GM23338 (cell line): ENCODE measurements at regions not wholly inside any gene's neighbourhood (a gene's known extent, or its start where the extent isn't known, plus 50 kb on each side); places are given as distances from the start of the nearest gene placed in this dataset.

Source experiments
- ATAC-seq: fragments of 200-7000 bp; cut with Tn5 transposase; 3 replicates; pipeline ENCODE4 v1.9.1; 2020
- DNase-seq: peaks from one replicate; pipeline ENCODE4 v3.0.0-alpha.2; 2015; ENCODE audit warnings: low spot score
- H2AFZ ChIP-seq: fragments of 200-600 bp; sonication (generic); 2 replicates; pipeline ENCODE4 v1.8.0; 2016; ENCODE audit warnings: antibody characterized with exemption, mild to moderate bottlenecking, moderate library complexity
- H3F3A ChIP-seq: fragments of 200-600 bp; sonication (generic); replicated peaks from 2 replicates; pipeline ENCODE4 v1.8.0; 2017; ENCODE audit warnings: antibody characterized with exemption, mixed run types, low read depth
- H3K27ac ChIP-seq: fragments of 200-600 bp; sonication (generic); 2 replicates; pipeline ENCODE4 v1.6.1; 2016; ENCODE audit warnings: low read depth
- H3K27me3 ChIP-seq: fragments of 200-600 bp; sonication (generic); 2 replicates; pipeline ENCODE4 v1.8.0; 2016; ENCODE audit warnings: mild to moderate bottlenecking, mixed run types, moderate library complexity; ENCODE audit not compliant: insufficient read depth
- H3K36me3 ChIP-seq: fragments of 200-600 bp; sonication (generic); 2 replicates; pipeline ENCODE4 v1.8.0; 2016; ENCODE audit warnings: mild to moderate bottlenecking; ENCODE audit not compliant: insufficient read depth
- H3K4me1 ChIP-seq: fragments of 200-600 bp; sonication (generic); 2 replicates; pipeline ENCODE4 v1.8.0; 2016; ENCODE audit warnings: mild to moderate bottlenecking, moderate library complexity; ENCODE audit not compliant: insufficient read depth
- H3K4me2 ChIP-seq: fragments of 200-600 bp; sonication (generic); 2 replicates; pipeline ENCODE4 v1.7.1; 2017; ENCODE audit warnings: mixed run types
- H3K4me3 ChIP-seq: fragments of 200-600 bp; sonication (generic); 2 replicates; pipeline ENCODE4 v1.6.1; 2016; ENCODE audit warnings: mixed run types
- H3K79me2 ChIP-seq: fragments of 200-600 bp; sonication (generic); replicated peaks from 2 replicates; pipeline ENCODE4 v1.8.0; 2017; ENCODE audit warnings: mild to moderate bottlenecking; ENCODE audit not compliant: insufficient read depth
- H3K9me2 ChIP-seq: fragments of 200-600 bp; sonication (generic); 2 replicates; pipeline ENCODE4 v1.8.0; 2017; ENCODE audit not compliant: insufficient read depth
- H4K20me1 ChIP-seq: fragments of 200-600 bp; sonication (generic); replicated peaks from 2 replicates; pipeline ENCODE4 v1.8.0; 2017; ENCODE audit warnings: mild to moderate bottlenecking; ENCODE audit not compliant: insufficient read depth
- H3K27ac Mint-ChIP-seq: 2 replicates; pipeline ENCODE4 v1.8.0; 2020; ENCODE audit warnings: inconsistent platforms, mild to moderate bottlenecking, moderate library complexity, mixed read lengths
- H3K27me3 Mint-ChIP-seq: 3 replicates; pipeline ENCODE4 v1.8.0; 2022; ENCODE audit warnings: low read depth, mild to moderate bottlenecking, moderate library complexity, mixed read lengths, inconsistent platforms; ENCODE audit not compliant: insufficient read depth, poor library complexity
- H3K36me3 Mint-ChIP-seq: 3 replicates; pipeline ENCODE4 v1.8.0; 2021; ENCODE audit warnings: low read depth, mild to moderate bottlenecking, inconsistent platforms, moderate library complexity, mixed read lengths
- H3K4me1 Mint-ChIP-seq: 3 replicates; pipeline ENCODE4 v1.8.0; 2020; ENCODE audit warnings: mild to moderate bottlenecking, inconsistent platforms, mixed read lengths
- H3K4me3 Mint-ChIP-seq: 3 replicates; pipeline ENCODE4 v1.8.0; 2021; ENCODE audit warnings: moderate library complexity, mild to moderate bottlenecking, inconsistent platforms, mixed read lengths
- H3K9me3 Mint-ChIP-seq: 3 replicates; pipeline ENCODE4 v1.8.0; 2020; ENCODE audit warnings: moderate library complexity, mild to moderate bottlenecking, inconsistent platforms, mixed read lengths
- CREB1 ChIP-seq: fragments of 250-450 bp; sonication (Bioruptor Pico); IDR thresholded peaks from 2 replicates; pipeline ENCODE4 v1.5.0; 2020; ENCODE audit warnings: low read depth, mild to moderate bottlenecking, moderate library complexity
- CTCF ChIP-seq, 2 experiments: fragments of 200-600 bp in 1 of 2; sonication (generic) in 1 of 2; conservative IDR thresholded peaks; 2 replicates each; pipeline versions ENCODE4 v1.5.1 to v1.6.1; 2016 to 2017; ENCODE audit warnings: antibody characterized with exemption in 2 of 2, low read depth in 2 of 2, mild to moderate bottlenecking in 2 of 2, moderate library complexity in 1 of 2
- ETS1 ChIP-seq: IDR thresholded peaks from 2 replicates; pipeline ENCODE4 v1.6.1; 2016; ENCODE audit warnings: antibody characterized with exemption
- EZH2 ChIP-seq: fragments of 200-600 bp; sonication (generic); IDR thresholded peaks from one replicate; pipeline ENCODE4 v1.8.0; 2017; ENCODE audit warnings: antibody characterized with exemption, mild to moderate bottlenecking, low read depth; ENCODE audit not compliant: unreplicated experiment
- EZH2phosphoT487 ChIP-seq: fragments of 200-600 bp; sonication (generic); IDR thresholded peaks from one replicate; pipeline ENCODE4 v1.8.1; 2018; ENCODE audit warnings: antibody characterized with exemption; ENCODE audit not compliant: unreplicated experiment
- JUNB ChIP-seq: IDR thresholded peaks from one replicate; pipeline ENCODE4 v1.6.1; 2016; ENCODE audit warnings: antibody characterized with exemption; ENCODE audit not compliant: unreplicated experiment
- NANOG ChIP-seq: IDR thresholded peaks from 2 replicates; pipeline ENCODE4 v1.6.1; 2016; ENCODE audit warnings: antibody characterized with exemption, borderline replicate concordance
- POLR2AphosphoS5 ChIP-seq: IDR thresholded peaks from 2 replicates; pipeline ENCODE4 v1.6.1; 2016; ENCODE audit warnings: antibody characterized with exemption, low read depth
- REST ChIP-seq: IDR thresholded peaks from one replicate; pipeline ENCODE4 v1.6.1; 2018; ENCODE audit warnings: antibody characterized with exemption; ENCODE audit not compliant: unreplicated experiment
- STAT1 ChIP-seq: IDR thresholded peaks from one replicate; pipeline ENCODE4 v1.6.1; 2016; ENCODE audit warnings: antibody characterized with exemption; ENCODE audit not compliant: unreplicated experiment
- ZNF114 ChIP-seq: fragments of 250-450 bp; sonication (Bioruptor Pico); IDR thresholded peaks from 2 replicates; pipeline ENCODE4 v1.5.0; 2020; ENCODE audit warnings: mild to moderate bottlenecking, moderate library complexity
- ZNF331 ChIP-seq: fragments of 250-450 bp; sonication (Bioruptor Pico); IDR thresholded peaks from 2 replicates; pipeline ENCODE4 v1.5.0; 2020; ENCODE audit warnings: low read depth, mild to moderate bottlenecking, moderate library complexity
- ZNF462 ChIP-seq: fragments of 250-450 bp; sonication (Bioruptor Pico); IDR thresholded peaks from 2 replicates; pipeline ENCODE4 v1.5.0; 2020; ENCODE audit warnings: mild to moderate bottlenecking, moderate library complexity

GRCh38 chr6:43957273-43957672 lies 170.0 kb downstream of the MRPL14 start (continued):
- TF ChIP-seq ZNF462 (CRISPR knock-in tag) (no peak), NANOG (no peak), STAT1 (no peak)

GRCh38 chr6:43956478-43956877 lies 170.8 kb downstream of the MRPL14 start:
- Histone ChIP-seq H3K4me3 (no peak overlapping the region), H3F3A (no peaks in the 10 kb centered on the region), H3K36me3 (no peaks in the 10 kb centered on the region), H3K79me2 (no peaks in the 10 kb centered on the region), H3K4me1 (no peaks in the 10 kb centered on the region), H4K20me1 (no peaks in the 10 kb centered on the region), H3K27me3 (no peaks in the 10 kb centered on the region), H3K4me2 (no peak overlapping the region), H2AFZ (no peak overlapping the region), H3K9me2 (no peaks in the 10 kb centered on the region), H3K27ac (no peak overlapping the region)
- no peaks in the 10 kb centered on the region for H3K36me3 Mint-ChIP-seq
- ATAC-seq (no peak), DNase-seq (no peak)
- H3K27ac Mint-ChIP-seq: no peak overlapping the region
- H3K9me3 Mint-ChIP-seq: peaks cover 4% of the 10 kb centered on the region; the same call in 1 of the 3 replicates
- H3K27me3 Mint-ChIP-seq: peaks cover 8% of the 10 kb centered on the region
- H3K4me3 Mint-ChIP-seq: no peak overlapping the region
- H3K4me1 Mint-ChIP-seq: no peaks in the 10 kb centered on the region
- TF ChIP-seq EZH2phosphoT487: no peak
- TF ChIP-seq REST: no peak
- no peak for TF ChIP-seq POLR2AphosphoS5
- TF ChIP-seq STAT1: no peak
- TF ChIP-seq ETS1: no peak
- TF ChIP-seq CREB1 (CRISPR knock-in tag): no peak
- TF ChIP-seq EZH2: no peak
- no peak for TF ChIP-seq JUNB
- TF ChIP-seq CTCF (conservative IDR thresholded peaks at IDR 0.05; ENCODE audit: low read depth in 2 of 2): no peak
- no peak for TF ChIP-seq ZNF331 (CRISPR knock-in tag)
- no peak for TF ChIP-seq ZNF114 (CRISPR knock-in tag)
- TF ChIP-seq NANOG: no peak
